MM.1S (cell line): ENCODE measurements at regions not wholly inside any gene's neighbourhood (a gene's known extent, or its start where the extent isn't known, plus 50 kb on each side); places are given as distances from the start of the nearest gene placed in this dataset.

Experiments used
- DNase-seq: peaks from one replicate; pipeline ENCODE4 v3.0.0-alpha.2; 2015
- H2AFZ ChIP-seq: fragments of 300-600 bp; sonication (generic); 2 replicates; pipeline ENCODE4 v1.6.0; 2016; ENCODE audit warnings: antibody characterized with exemption, low read length
- H3F3A ChIP-seq: fragments of 300-600 bp; sonication (generic); 2 replicates; pipeline ENCODE4 v1.6.1; 2016; ENCODE audit warnings: mild to moderate bottlenecking, antibody characterized with exemption, low read length, moderate library complexity, mixed read lengths; ENCODE audit not compliant: insufficient read depth
- H3K27ac ChIP-seq: fragments of 300-600 bp; sonication (generic); 2 replicates; pipeline ENCODE4 v1.5.1; 2016; ENCODE audit warnings: mild to moderate bottlenecking, low read length
- H3K27me3 ChIP-seq: fragments of 300-600 bp; sonication (generic); replicated peaks from 2 replicates; pipeline ENCODE4 v1.6.0; 2016; ENCODE audit warnings: low read length; ENCODE audit not compliant: insufficient read depth
- H3K36me3 ChIP-seq: fragments of 300-600 bp; sonication (generic); replicated peaks from 2 replicates; pipeline ENCODE4 v1.6.1; 2016; ENCODE audit warnings: mild to moderate bottlenecking, low read length, mixed read lengths; ENCODE audit not compliant: insufficient read depth
- H3K4me1 ChIP-seq: fragments of 300-600 bp; sonication (generic); 2 replicates; pipeline ENCODE4 v1.6.1; 2016; ENCODE audit warnings: low read length, mixed read lengths
- H3K4me2 ChIP-seq: fragments of 300-600 bp; sonication (generic); 2 replicates; pipeline ENCODE4 v1.6.0; 2016; ENCODE audit warnings: low read depth, low read length
- H3K4me3 ChIP-seq: fragments of 300-600 bp; sonication (generic); 2 replicates; pipeline ENCODE4 v1.5.1; 2016; ENCODE audit warnings: low read length, mixed read lengths
- H3K79me2 ChIP-seq: fragments of 300-600 bp; sonication (generic); 2 replicates; pipeline ENCODE4 v1.6.1; 2016; ENCODE audit warnings: mixed run types, low read length, mixed read lengths
- H3K9ac ChIP-seq: fragments of 300-600 bp; sonication (generic); 2 replicates; pipeline ENCODE4 v1.6.1; 2016; ENCODE audit warnings: low read length, mixed read lengths
- H3K9me2 ChIP-seq: fragments of 300-600 bp; sonication (generic); replicated peaks from 2 replicates; pipeline ENCODE4 v1.6.1; 2016; ENCODE audit warnings: mild to moderate bottlenecking, low read length, mixed read lengths; ENCODE audit not compliant: insufficient read depth
- H3K9me3 ChIP-seq: fragments of 300-600 bp; sonication (generic); replicated peaks from 2 replicates; pipeline ENCODE4 v1.6.1; 2016; ENCODE audit warnings: mild to moderate bottlenecking, low read length, mixed read lengths; ENCODE audit not compliant: insufficient read depth
- H4K20me1 ChIP-seq: fragments of 300-600 bp; sonication (generic); 2 replicates; pipeline ENCODE4 v1.6.1; 2016; ENCODE audit warnings: mild to moderate bottlenecking, low read length, moderate library complexity, mixed read lengths; ENCODE audit not compliant: insufficient read depth
- EZH2 ChIP-seq: fragments of 300-600 bp; sonication (generic); optimal IDR thresholded peaks from 2 replicates; pipeline ENCODE3; 2017; ENCODE audit warnings: low read depth, mild to moderate bottlenecking, antibody characterized with exemption, low read length, mixed read lengths
- EZH2phosphoT487 ChIP-seq: fragments of 300-600 bp; sonication (generic); IDR thresholded peaks from 2 replicates; pipeline ENCODE4 v1.6.1; 2018; ENCODE audit warnings: antibody characterized with exemption, low read length
- TF ChIP-seq, protein P1 (sequence below): fragments of 300-600 bp; sonication (generic); IDR thresholded peaks from 2 replicates; pipeline ENCODE4 v1.5.1; 2016; ENCODE audit warnings: antibody characterized with exemption, low read length, mixed read lengths

DNA sequence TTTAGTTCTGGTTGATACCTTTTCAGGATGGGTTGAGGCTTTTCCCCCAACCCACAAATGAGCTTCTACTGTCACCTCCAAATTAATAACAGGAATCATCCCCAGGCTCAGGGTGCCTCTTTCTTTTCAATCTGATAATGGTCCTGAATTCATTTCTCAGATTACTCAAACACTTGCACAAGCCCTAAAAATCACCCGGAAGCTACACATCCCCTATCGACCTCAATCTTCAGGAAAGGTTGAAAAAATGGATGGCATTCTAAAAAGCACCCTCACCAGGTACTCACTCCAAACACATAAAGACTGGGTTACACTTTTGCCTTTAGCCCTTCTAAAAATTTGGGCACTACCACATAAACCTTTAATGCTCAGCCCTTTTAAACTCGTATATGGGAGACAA is 79.9 kb downstream of the COQ2 start:
- Histone ChIP-seq H3F3A (no peaks in the 10 kb centered on the region), H3K36me3 (no peaks in the 10 kb centered on the region), H3K4me3 (no peak overlapping the region), H3K27me3 (no peaks in the 10 kb centered on the region), H3K9me2 (no peaks in the 10 kb centered on the region), H3K4me1 (peaks cover 5% of the 10 kb centered on the region), H4K20me1 (no peaks in the 10 kb centered on the region), H3K27ac (no peak overlapping the region), H3K4me2 (no peak overlapping the region), H3K79me2 (no peaks in the 10 kb centered on the region), H3K9ac (no peak overlapping the region), H3K9me3 (no peaks in the 10 kb centered on the region), H2AFZ (no peak overlapping the region)
- DNase-seq: no peak
- TF ChIP-seq EZH2phosphoT487 (no peak), EZH2 (no peak)
- TF ChIP-seq, protein P1, sequence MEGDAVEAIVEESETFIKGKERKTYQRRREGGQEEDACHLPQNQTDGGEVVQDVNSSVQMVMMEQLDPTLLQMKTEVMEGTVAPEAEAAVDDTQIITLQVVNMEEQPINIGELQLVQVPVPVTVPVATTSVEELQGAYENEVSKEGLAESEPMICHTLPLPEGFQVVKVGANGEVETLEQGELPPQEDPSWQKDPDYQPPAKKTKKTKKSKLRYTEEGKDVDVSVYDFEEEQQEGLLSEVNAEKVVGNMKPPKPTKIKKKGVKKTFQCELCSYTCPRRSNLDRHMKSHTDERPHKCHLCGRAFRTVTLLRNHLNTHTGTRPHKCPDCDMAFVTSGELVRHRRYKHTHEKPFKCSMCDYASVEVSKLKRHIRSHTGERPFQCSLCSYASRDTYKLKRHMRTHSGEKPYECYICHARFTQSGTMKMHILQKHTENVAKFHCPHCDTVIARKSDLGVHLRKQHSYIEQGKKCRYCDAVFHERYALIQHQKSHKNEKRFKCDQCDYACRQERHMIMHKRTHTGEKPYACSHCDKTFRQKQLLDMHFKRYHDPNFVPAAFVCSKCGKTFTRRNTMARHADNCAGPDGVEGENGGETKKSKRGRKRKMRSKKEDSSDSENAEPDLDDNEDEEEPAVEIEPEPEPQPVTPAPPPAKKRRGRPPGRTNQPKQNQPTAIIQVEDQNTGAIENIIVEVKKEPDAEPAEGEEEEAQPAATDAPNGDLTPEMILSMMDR: no peak

DNA sequence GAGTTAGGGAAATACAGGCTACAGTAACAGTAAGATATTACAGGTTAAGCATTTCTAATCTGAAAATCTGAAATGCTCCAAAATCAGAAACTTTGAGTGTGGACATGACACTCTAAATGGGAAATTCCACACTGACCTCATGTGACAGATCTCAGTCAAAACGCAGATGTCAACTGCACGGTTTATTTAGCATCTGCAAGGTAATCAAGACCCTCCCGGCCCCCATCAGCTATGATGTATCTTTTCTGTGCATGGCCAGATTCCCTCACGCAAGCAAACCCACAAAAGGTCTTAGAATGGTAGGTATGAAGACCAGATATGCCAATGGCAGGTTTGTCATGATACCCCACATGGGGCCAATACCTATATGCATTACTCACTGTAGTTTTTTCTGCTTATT is 82.8 kb downstream of the COQ2 start:
- no peak for DNase-seq
- Histone ChIP-seq H3K9me3 (no peaks in the 10 kb centered on the region), H4K20me1 (no peaks in the 10 kb centered on the region), H2AFZ (no peak overlapping the region), H3K9ac (no peak overlapping the region), H3K79me2 (no peaks in the 10 kb centered on the region), H3K27ac (no peak overlapping the region), H3F3A (no peaks in the 10 kb centered on the region), H3K4me1 (no peaks in the 10 kb centered on the region), H3K4me3 (no peak overlapping the region), H3K9me2 (no peaks in the 10 kb centered on the region), H3K27me3 (no peaks in the 10 kb centered on the region), H3K36me3 (no peaks in the 10 kb centered on the region), H3K4me2 (no peak overlapping the region)
- TF ChIP-seq, protein P1: no peak
- no peak for TF ChIP-seq EZH2
- TF ChIP-seq EZH2phosphoT487: no peak

DNA sequence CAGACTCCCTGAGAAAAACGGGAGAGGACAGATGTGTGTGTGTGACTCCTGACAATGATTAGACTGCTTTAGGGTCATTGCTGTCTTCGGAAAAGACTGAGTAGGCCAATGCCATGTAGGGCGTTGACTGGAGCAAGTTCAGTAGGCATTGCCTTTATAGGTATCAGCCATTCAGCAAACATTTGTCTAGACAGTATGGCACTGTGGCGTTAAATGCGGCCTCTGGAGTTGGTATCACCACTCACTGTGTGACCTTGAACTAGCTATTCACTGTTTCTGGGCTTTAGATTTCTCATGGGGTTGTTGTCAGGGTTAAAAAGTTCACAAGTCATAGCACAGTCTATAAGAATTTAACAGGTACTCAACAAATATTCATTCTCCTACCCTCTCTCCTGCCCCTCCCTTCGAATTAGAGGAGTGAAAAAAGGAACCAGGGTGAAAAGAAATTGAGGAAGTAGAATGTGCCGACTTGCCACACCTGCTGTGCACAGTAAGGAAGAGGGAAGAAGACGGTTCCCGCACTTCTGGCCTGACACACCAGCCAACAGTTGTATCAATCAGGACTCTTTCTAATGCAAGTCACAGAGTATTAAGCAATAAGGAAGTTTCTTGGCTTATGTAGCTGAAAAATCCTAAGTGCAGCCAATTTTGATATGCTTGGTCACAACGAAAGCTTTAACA is 83.2 kb upstream of the PLAC8 start:
- H2AFZ ChIP-seq: no peak overlapping the region
- H3F3A ChIP-seq: no peaks in the 10 kb centered on the region
- H3K79me2 ChIP-seq: no peaks in the 10 kb centered on the region
- no peaks in the 10 kb centered on the region for H3K9me3 ChIP-seq
- TF ChIP-seq EZH2phosphoT487: no peak
- TF ChIP-seq, protein P1: no peak
- DNase-seq: no peak
- no peaks in the 10 kb centered on the region for H3K36me3 ChIP-seq
- no peaks in the 10 kb centered on the region for H4K20me1 ChIP-seq
- no peak overlapping the region for H3K4me2 ChIP-seq
- no peak overlapping the region for H3K27ac ChIP-seq
- no peaks in the 10 kb centered on the region for H3K9me2 ChIP-seq
- H3K4me1 ChIP-seq: no peaks in the 10 kb centered on the region
- no peak overlapping the region for H3K9ac ChIP-seq
- no peak overlapping the region for H3K4me3 ChIP-seq
- no peaks in the 10 kb centered on the region for H3K27me3 ChIP-seq
